Lung (tissue), 11 donors: ENCODE measurements at regions not wholly inside any gene's neighbourhood (a gene's known extent, or its start where the extent isn't known, plus 50 kb on each side); places are given as distances from the start of the nearest gene placed in this dataset.

Source experiments
- ATAC-seq: fragments of 200-7000 bp; cut with Tn5 transposase; one replicate; pipeline ENCODE4 v1.9.1; 2020; ENCODE audit warnings: moderate number of reproducible peaks; ENCODE audit not compliant: insufficient read depth, low FRiP score
- DNase-seq, 3 donors: peaks; one replicate each; pipeline ENCODE4 v3.0.0-alpha.2; 2013 to 2017
- H3K27ac ChIP-seq, 2 donors: one replicate each; pipeline ENCODE4 v1.5.1; 2013; ENCODE audit warnings: mild to moderate bottlenecking in 2 of 2, moderate library complexity in 2 of 2, control low read depth in 1 of 2, inconsistent platforms in 1 of 2, low read depth in 1 of 2, low read length in 1 of 2
- H3K27me3 ChIP-seq, 3 donors: one replicate each; pipeline ENCODE4 v1.5.1; 2013; ENCODE audit warnings: low read length in 2 of 3; ENCODE audit not compliant: control insufficient read depth in 3 of 3, insufficient read depth in 3 of 3
- H3K36me3 ChIP-seq, 4 donors: one replicate each; pipeline ENCODE4 v1.5.1; 2013; ENCODE audit warnings: low read length in 4 of 4, mild to moderate bottlenecking in 1 of 4, moderate library complexity in 1 of 4; ENCODE audit not compliant: control insufficient read depth in 4 of 4, insufficient read depth in 4 of 4
- H3K4me1 ChIP-seq, 5 donors: one replicate each; pipeline ENCODE4 v1.5.1; 2013; ENCODE audit warnings: low read length in 5 of 5, mild to moderate bottlenecking in 2 of 5, moderate library complexity in 1 of 5; ENCODE audit not compliant: control insufficient read depth in 5 of 5, insufficient read depth in 5 of 5
- H3K4me3 ChIP-seq: one replicate; pipeline ENCODE4 v1.5.1; 2013; ENCODE audit warnings: mild to moderate bottlenecking, control low read depth, moderate library complexity
- H3K9ac ChIP-seq, 2 donors: one replicate each; pipeline ENCODE4 v1.5.1; 2013; ENCODE audit warnings: low read length in 2 of 2, control low read depth in 1 of 2; ENCODE audit not compliant: insufficient read depth in 1 of 2
- H3K9me3 ChIP-seq, 4 donors: one replicate each; pipeline ENCODE4 v1.5.1; 2013; ENCODE audit warnings: low read length in 3 of 4, mild to moderate bottlenecking in 1 of 4, moderate library complexity in 1 of 4; ENCODE audit not compliant: control insufficient read depth in 4 of 4, insufficient read depth in 3 of 4
- WGBS, 2 donors: extraction: QIAGEN DNeasy Blood & Tissue Kit; methylation state at CpG; one replicate each; pipeline ENCODE4 v1.1.7; 2013; 5-methylcytosine and 5-hydroxymethylcytosine counted together
- TF ChIP-seq, protein P1 (sequence below): IDR thresholded peaks from 2 replicates; pipeline ENCODE4 v1.5.1; 2012; ENCODE audit warnings: mild to moderate bottlenecking; ENCODE audit errors: control extremely low read depth, extremely low read depth
- donor health status: control.
- donor health status: control.
- donor health status: Bipolar disorder and iron deficiency.
- donor health status: healthy.
- donor health status: DM: yes; HTN: yes; CAD: no.

DNA sequence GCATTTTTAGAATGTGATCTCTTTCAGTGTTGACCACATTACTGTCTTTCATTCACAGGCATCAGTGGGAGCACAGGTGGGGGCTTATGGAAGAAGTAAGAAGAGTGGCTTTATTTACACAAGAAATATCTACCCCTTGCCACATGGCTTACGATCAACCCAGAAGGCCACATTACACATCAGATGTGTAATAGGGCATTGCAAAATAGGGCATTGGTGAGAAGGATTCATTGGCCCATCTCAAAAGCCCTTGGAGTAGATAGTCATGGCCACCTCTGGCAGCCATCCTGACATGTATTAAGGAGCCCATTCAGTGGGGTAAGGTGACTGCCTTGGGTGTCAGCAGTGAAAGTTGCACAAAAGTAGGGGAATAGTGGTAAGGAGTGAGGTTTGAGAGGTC, 97.5 kb downstream of the MAFB start:
- Histone ChIP-seq H3K9me3 (peaks cover 0 to 6% (median 1%) of the 10 kb centered on the region in 4 donors), H3K27ac (no peak overlapping the region), H3K36me3 (no peaks in the 10 kb centered on the region), H3K9ac (no peak overlapping the region), H3K4me1 (no peaks in the 10 kb centered on the region), H3K27me3 (no peaks in the 10 kb centered on the region), H3K4me3 (no peak overlapping the region)
- ATAC-seq (no peak), DNase-seq (no peak)
- TF ChIP-seq, protein P1, sequence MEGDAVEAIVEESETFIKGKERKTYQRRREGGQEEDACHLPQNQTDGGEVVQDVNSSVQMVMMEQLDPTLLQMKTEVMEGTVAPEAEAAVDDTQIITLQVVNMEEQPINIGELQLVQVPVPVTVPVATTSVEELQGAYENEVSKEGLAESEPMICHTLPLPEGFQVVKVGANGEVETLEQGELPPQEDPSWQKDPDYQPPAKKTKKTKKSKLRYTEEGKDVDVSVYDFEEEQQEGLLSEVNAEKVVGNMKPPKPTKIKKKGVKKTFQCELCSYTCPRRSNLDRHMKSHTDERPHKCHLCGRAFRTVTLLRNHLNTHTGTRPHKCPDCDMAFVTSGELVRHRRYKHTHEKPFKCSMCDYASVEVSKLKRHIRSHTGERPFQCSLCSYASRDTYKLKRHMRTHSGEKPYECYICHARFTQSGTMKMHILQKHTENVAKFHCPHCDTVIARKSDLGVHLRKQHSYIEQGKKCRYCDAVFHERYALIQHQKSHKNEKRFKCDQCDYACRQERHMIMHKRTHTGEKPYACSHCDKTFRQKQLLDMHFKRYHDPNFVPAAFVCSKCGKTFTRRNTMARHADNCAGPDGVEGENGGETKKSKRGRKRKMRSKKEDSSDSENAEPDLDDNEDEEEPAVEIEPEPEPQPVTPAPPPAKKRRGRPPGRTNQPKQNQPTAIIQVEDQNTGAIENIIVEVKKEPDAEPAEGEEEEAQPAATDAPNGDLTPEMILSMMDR, result no peak
- 64 to 85% methylated on average over 1 of the region's 1 CpG for WGBS, 2 donors

DNA sequence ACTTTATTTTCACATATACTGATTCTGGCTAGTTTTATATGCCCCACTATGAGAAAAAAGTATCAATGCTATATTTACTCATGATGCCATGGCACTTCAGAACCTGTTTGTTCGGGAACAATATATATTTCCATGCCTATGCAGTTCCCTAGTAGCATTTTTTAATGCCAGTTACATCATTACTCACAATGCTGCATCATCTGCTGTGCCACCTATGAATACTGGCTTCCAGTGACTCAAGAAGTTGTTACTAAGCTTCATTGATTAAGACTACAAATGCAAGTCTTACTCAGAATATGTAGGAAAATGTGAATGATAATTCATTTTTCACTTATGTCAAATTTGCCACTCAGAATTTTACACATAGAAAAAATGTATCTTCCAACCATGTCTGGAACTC, 97.9 kb downstream of the MAFB start:
- DNase-seq (no peak), ATAC-seq (no peak)
- Histone ChIP-seq H3K9me3 (peaks cover 0 to 6% (median 1%) of the 10 kb centered on the region in 4 donors), H3K27me3 (no peaks in the 10 kb centered on the region), H3K27ac (no peak overlapping the region), H3K4me3 (no peak overlapping the region), H3K9ac (no peak overlapping the region), H3K36me3 (no peaks in the 10 kb centered on the region), H3K4me1 (no peaks in the 10 kb centered on the region)
- WGBS, 2 donors, result 62 to 72% methylated on average over 1 of the region's 1 CpG
- TF ChIP-seq, protein P1, result no peak

DNA sequence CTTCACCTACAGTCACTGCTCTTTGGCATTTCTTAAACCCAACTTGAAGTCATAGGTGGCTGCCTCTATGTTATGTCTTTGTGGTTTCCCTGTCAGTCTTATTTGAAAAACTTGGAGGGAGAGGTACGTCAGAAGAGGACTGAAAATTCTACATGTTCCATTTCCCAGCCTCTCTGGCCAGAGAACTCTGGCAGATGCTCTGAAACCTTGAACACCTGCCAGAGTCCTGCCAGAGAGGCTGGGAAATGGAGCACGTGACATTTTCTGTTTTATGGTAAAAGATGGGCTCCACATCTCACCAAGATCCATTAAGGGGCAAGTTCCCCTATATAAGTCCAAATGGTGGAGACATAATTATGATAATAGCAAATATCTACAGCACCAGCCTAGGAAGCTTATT, 99.5 kb downstream of the MAFB start:
- Histone ChIP-seq H3K27me3 (no peaks in the 10 kb centered on the region), H3K36me3 (no peaks in the 10 kb centered on the region), H3K4me3 (no peak overlapping the region), H3K9ac (no peak overlapping the region), H3K27ac (no peak overlapping the region), H3K9me3 (peaks cover 0 to 6% (median 1%) of the 10 kb centered on the region in 4 donors), H3K4me1 (peaks cover 0 to 5% (median 1%) of the 10 kb centered on the region in 5 donors)
- DNase-seq, result no peak
- TF ChIP-seq, protein P1, result no peak
- WGBS, 2 donors, result 68 to 81% methylated on average over 2 of the region's 2 CpGs
- no peak for ATAC-seq

DNA sequence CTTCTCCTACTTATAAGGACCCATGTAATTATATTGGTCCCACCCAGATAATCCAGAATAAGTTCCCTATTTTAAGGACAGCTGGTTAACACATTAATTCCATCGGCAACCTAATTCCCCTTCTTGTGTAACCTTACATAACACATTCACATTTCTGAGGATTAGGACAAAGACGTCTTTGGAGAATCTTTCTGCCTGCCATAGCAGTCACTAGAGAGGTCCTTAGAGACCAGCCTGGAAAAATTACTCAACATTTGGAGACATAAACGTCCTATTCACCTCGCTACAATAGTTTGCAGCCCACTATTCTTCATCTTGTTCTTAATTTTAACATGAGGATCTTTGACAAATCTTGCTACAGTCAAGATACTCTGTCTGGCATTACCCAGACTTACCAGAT, 100.1 kb downstream of the MAFB start:
- H3K36me3 ChIP-seq, result no peaks in the 10 kb centered on the region
- H3K27me3 ChIP-seq, result no peaks in the 10 kb centered on the region
- 70 to 79% methylated on average over 4 of the region's 4 CpGs for WGBS, 2 donors
- ATAC-seq (no peak), DNase-seq (no peak)
- H3K4me3 ChIP-seq, result no peak overlapping the region
- TF ChIP-seq, protein P1, result no peak
- H3K4me1 ChIP-seq, result peaks cover 0 to 12% (median 3%) of the 10 kb centered on the region in 5 donors
- H3K27ac ChIP-seq, result no peak overlapping the region
- peaks cover 0 to 6% (median 1%) of the 10 kb centered on the region in 4 donors for H3K9me3 ChIP-seq
- no peak overlapping the region for H3K9ac ChIP-seq
